Type B pancreatic cell (in vitro differentiated cells): ENCODE measurements at regions not wholly inside any gene's neighbourhood (a gene's known extent, or its start where the extent isn't known, plus 50 kb on each side); places are given as distances from the start of the nearest gene placed in this dataset.
A peak's percentile ranks its signal among the peaks of the same experiment; 100 is the strongest.

ENCODE experiments used
- DNase-seq: peaks from one replicate; pipeline ENCODE4 v3.0.0; 2021; ENCODE audit warnings: mixed read lengths; ENCODE audit not compliant: unreplicated experiment; ENCODE audit errors: extremely low spot score
- H3K27ac Mint-ChIP-seq: 2 replicates; pipeline ENCODE4 v1.8.0; 2021; ENCODE audit warnings: mild to moderate bottlenecking, mixed read lengths
- H3K27me3 Mint-ChIP-seq: 2 replicates; pipeline ENCODE4 v1.8.0; 2021; ENCODE audit warnings: mixed read lengths
- H3K36me3 Mint-ChIP-seq: 2 replicates; pipeline ENCODE4 v1.8.0; 2021; ENCODE audit warnings: mixed read lengths
- H3K4me1 Mint-ChIP-seq: one replicate; pipeline ENCODE4 v1.8.0; 2021; ENCODE audit warnings: mixed read lengths; ENCODE audit not compliant: unreplicated experiment
- H3K4me3 Mint-ChIP-seq: 2 replicates; pipeline ENCODE4 v1.8.0; 2021; ENCODE audit warnings: mild to moderate bottlenecking, mixed read lengths
- H3K9me3 Mint-ChIP-seq: 2 replicates; pipeline ENCODE4 v1.8.0; 2021; ENCODE audit warnings: mixed read lengths
- TF ChIP-seq, protein P1 (sequence below): fragments of 200-600 bp; sonication (generic); conservative IDR thresholded peaks from 2 replicates; pipeline ENCODE4 v1.5.0; 2021; ENCODE audit warnings: antibody characterized with exemption, mild to moderate bottlenecking

DNA sequence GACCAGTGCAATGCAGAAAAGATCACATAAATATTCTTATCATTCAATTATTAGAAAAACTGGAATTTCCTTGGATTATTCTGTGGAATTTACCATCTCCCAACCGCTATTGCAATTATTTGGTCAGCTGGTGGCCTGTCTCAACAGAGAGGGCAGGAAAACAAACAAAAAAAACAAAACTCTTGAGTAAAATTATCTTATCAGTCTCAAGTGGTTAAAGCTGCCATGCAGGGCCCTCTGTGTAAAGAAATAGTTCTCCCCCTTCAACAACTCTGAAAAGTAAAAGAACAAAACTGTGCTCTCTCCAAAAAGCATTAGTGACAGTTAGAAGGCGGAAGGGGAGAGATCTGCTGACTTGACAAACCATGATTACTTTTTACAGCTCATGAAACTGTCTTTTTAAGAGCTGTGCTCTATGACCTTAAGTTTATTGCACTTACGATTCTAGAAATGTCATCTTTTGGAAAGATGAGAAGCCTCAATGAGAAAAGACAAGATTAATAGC lies 152.3 kb downstream of the DLEU7 start:
- DNase-seq = no peak
- H3K4me3 Mint-ChIP-seq = no peak overlapping the region
- TF ChIP-seq, protein P1, sequence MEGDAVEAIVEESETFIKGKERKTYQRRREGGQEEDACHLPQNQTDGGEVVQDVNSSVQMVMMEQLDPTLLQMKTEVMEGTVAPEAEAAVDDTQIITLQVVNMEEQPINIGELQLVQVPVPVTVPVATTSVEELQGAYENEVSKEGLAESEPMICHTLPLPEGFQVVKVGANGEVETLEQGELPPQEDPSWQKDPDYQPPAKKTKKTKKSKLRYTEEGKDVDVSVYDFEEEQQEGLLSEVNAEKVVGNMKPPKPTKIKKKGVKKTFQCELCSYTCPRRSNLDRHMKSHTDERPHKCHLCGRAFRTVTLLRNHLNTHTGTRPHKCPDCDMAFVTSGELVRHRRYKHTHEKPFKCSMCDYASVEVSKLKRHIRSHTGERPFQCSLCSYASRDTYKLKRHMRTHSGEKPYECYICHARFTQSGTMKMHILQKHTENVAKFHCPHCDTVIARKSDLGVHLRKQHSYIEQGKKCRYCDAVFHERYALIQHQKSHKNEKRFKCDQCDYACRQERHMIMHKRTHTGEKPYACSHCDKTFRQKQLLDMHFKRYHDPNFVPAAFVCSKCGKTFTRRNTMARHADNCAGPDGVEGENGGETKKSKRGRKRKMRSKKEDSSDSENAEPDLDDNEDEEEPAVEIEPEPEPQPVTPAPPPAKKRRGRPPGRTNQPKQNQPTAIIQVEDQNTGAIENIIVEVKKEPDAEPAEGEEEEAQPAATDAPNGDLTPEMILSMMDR = no peak
- H3K36me3 Mint-ChIP-seq = no peaks in the 10 kb centered on the region
- peaks cover 32% of the 10 kb centered on the region for H3K4me1 Mint-ChIP-seq
- H3K27me3 Mint-ChIP-seq = no peaks in the 10 kb centered on the region
- no peak overlapping the region for H3K27ac Mint-ChIP-seq
- no peaks in the 10 kb centered on the region for H3K9me3 Mint-ChIP-seq

DNA sequence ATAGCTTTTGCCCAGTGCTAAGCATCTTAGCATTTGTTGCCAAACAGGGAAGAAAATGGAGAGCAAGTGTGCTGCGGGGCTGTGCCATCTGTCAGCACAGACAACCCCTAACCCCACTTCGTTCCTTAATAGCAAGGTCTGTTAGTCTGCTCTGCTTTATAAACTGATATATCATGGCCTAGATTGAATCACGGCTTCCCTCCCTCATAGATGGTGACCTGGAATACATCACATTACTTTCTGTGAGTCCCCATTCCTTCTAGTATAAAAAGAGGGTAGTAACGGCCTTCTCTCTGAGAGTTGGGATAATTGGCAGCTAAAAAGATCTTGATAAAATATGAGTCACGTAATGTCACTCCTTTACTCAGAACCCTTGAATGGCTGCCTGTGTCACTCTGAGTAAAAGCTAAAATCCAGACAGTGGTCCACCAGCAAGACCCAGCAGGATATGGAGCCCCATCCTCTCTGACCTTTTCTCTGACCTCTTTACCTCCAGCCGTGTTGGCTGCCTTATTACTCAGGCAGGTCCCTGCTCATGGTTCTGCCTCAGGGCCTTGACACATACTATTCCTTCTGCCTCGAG lies 151.7 kb downstream of the DLEU7 start:
- Mint-ChIP-seq H3K27ac (no peak overlapping the region), H3K4me3 (no peak overlapping the region), H3K9me3 (no peaks in the 10 kb centered on the region), H3K36me3 (no peaks in the 10 kb centered on the region), H3K4me1 (peaks cover 37% of the 10 kb centered on the region), H3K27me3 (no peaks in the 10 kb centered on the region)
- TF ChIP-seq, protein P1 = no peak
- DNase-seq = no peak

DNA sequence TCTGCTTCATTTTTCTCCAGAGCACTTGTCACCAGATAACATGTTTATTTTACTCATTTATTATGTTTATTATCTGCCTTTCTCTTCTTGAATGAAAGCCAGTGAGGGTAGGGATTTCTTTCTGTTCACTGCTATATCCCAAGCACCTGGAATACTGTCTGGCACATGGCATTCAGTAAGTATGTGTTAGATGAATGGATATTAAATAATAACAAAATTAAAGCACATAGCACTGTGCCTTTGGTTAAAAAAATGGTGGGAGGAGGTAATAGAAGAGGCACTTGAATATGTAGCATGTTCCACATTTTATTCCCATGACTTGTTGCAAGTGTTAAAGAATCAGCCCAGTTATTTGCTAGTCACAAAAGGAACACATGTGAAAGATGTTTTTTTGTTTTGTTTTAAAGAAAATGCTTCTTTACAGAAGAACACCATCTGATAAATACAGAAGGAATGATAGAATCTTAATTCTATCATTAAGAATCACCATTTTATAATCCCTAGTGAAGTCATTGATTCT lies 151.0 kb downstream of the DLEU7 start:
- no peaks in the 10 kb centered on the region for H3K27me3 Mint-ChIP-seq
- H3K4me3 Mint-ChIP-seq = peak overlapping the region; percentile 13
- H3K4me1 Mint-ChIP-seq = peaks cover 44% of the 10 kb centered on the region
- H3K27ac Mint-ChIP-seq = no peak overlapping the region
- no peaks in the 10 kb centered on the region for H3K36me3 Mint-ChIP-seq
- TF ChIP-seq, protein P1 = no peak
- no peaks in the 10 kb centered on the region for H3K9me3 Mint-ChIP-seq
- no peak for DNase-seq

DNA sequence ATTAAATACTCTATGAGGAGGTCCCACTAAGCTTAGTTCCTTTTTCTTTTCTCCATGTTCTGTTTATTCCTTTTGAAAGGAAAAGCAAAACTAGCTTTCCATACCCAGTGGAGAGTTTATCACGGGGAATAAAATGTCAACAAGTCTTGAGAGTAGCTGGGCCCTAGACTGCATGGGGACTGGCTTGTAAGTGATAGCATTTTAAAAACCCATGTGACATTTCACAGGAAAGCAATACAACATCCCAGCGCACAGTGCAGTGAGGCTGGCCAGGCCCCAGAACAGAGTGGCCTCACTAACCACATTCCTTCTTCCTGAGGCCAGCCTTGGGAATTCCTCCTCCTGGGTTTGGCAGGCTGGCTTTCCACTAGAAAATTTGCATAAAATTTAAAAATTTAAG lies 149.8 kb downstream of the DLEU7 start:
- no peak overlapping the region for H3K4me3 Mint-ChIP-seq
- TF ChIP-seq, protein P1 = no peak
- H3K4me1 Mint-ChIP-seq = peaks cover 55% of the 10 kb centered on the region
- no peaks in the 10 kb centered on the region for H3K9me3 Mint-ChIP-seq
- H3K27me3 Mint-ChIP-seq = no peaks in the 10 kb centered on the region
- H3K36me3 Mint-ChIP-seq = no peaks in the 10 kb centered on the region
- H3K27ac Mint-ChIP-seq = peak overlapping the region; percentile 1
- no peak for DNase-seq

DNA sequence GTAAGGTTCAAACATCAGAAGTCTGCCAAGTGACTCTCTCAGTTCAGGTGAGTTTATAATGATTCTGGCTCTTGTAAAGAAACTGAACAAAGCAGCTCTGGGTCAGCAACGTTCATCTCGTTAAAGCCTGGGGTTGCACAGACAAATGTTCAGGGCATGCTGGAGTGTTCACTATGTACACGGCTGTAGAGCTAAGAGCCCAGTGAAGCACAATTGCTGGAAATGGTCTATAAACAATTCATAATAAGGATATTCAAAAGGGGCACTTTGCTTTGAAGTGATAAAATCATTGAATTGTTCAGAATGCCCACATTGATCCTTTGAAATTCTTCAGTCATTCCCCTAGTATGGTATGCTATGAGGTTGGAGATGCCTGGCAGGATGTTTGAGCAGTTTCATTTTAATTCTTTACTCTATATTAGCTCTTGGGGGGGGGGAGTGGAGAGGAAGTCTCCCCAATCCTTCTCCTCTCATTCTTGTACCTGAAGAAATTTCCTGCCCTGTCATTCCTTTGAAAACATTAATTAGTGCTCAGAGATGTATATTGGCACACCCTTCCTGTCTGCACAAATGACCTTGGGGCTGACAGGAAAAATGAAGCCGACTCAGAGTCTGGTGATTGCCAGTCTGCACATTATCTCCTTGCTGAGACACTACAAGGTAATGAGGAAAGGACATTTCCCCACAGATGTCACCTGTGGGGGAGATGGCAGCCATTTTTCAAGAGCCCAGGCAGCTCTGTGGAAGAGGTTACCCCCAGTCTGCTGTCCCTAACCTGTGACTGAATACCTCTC lies 145.5 kb downstream of the DLEU7 start:
- no peak for DNase-seq
- Mint-ChIP-seq H3K36me3 (no peaks in the 10 kb centered on the region), H3K27me3 (no peaks in the 10 kb centered on the region), H3K27ac (no peak overlapping the region), H3K4me1 (peaks cover 58% of the 10 kb centered on the region), H3K9me3 (peaks cover 5% of the 10 kb centered on the region), H3K4me3 (no peak overlapping the region)
- TF ChIP-seq, protein P1 = no peak
